GM12891 (cell line): ENCODE measurements at regions not wholly inside any gene's neighbourhood (a gene's known extent, or its start where the extent isn't known, plus 50 kb on each side); places are given as distances from the start of the nearest gene placed in this dataset.

ENCODE experiments used
- PAX5 ChIP-seq: IDR thresholded peaks from 2 replicates; pipeline ENCODE4 v1.6.1; 2011; ENCODE audit warnings: low read length, moderate library complexity, mild to moderate bottlenecking; ENCODE audit not compliant: insufficient read depth, severe bottlenecking
- POLR2A ChIP-seq: IDR thresholded peaks from 2 replicates; pipeline ENCODE4 v1.6.1; 2011; ENCODE audit warnings: low read depth, low read length, control low read depth
- POLR2AphosphoS5 ChIP-seq: IDR thresholded peaks from 2 replicates; pipeline ENCODE4 v1.6.1; 2011; ENCODE audit warnings: low read depth, low read length, control low read depth
- POU2F2 ChIP-seq: IDR thresholded peaks from 2 replicates; pipeline ENCODE4 v1.6.1; 2011; ENCODE audit warnings: low read depth, mild to moderate bottlenecking, control low read depth, low read length, moderate library complexity
- SPI1 ChIP-seq: IDR thresholded peaks from 2 replicates; pipeline ENCODE4 v1.6.1; 2011; ENCODE audit warnings: low read depth, low read length, control low read depth
- TAF1 ChIP-seq: IDR thresholded peaks from 2 replicates; pipeline ENCODE4 v1.6.1; 2011; ENCODE audit warnings: low read depth, low read length, control low read depth

GRCh38 chr15:29922191-29922590, 99.9 kb upstream of the TJP1 start:
- TF ChIP-seq TAF1 (no peak), POLR2A (no peak), POLR2AphosphoS5 (no peak), PAX5 (no peak), SPI1 (no peak), POU2F2 (no peak)
